WERI-Rb-1 (cell line): ENCODE measurements at regions not wholly inside any gene's neighbourhood (a gene's known extent, or its start where the extent isn't known, plus 50 kb on each side); places are given as distances from the start of the nearest gene placed in this dataset.

Experiments used
- DNase-seq: peaks from one replicate; pipeline ENCODE4 v3.0.0-alpha.2; 2020
- H3K27ac ChIP-seq: fragments of 250-450 bp; sonication (Bioruptor Pico); 2 replicates; pipeline ENCODE4 v1.5.1; 2020; ENCODE audit warnings: mild to moderate bottlenecking, moderate library complexity
- H3K27me3 ChIP-seq: fragments of 250-450 bp; sonication (Bioruptor Pico); 2 replicates; pipeline ENCODE4 v1.5.1; 2021; ENCODE audit warnings: mild to moderate bottlenecking, low read depth, moderate library complexity; ENCODE audit not compliant: insufficient read depth, severe bottlenecking
- H3K36me3 ChIP-seq: fragments of 250-450 bp; sonication (Bioruptor Pico); 2 replicates; pipeline ENCODE4 v1.5.1; 2020; ENCODE audit warnings: mild to moderate bottlenecking, moderate library complexity
- H3K4me3 ChIP-seq: 2 replicates; pipeline ENCODE4 v1.5.1; 2011; ENCODE audit warnings: low read depth, mild to moderate bottlenecking, control low read depth, low read length
- H3K9me3 ChIP-seq: fragments of 250-450 bp; sonication (Bioruptor Pico); 2 replicates; pipeline ENCODE4 v1.5.1; 2021; ENCODE audit warnings: mild to moderate bottlenecking, moderate library complexity; ENCODE audit not compliant: severe bottlenecking
- TF ChIP-seq, protein P1 (sequence below): IDR thresholded peaks from 2 replicates; pipeline ENCODE4 v1.5.1; 2011; ENCODE audit warnings: low read depth, mild to moderate bottlenecking, control low read depth, inconsistent platforms, low read length

DNA sequence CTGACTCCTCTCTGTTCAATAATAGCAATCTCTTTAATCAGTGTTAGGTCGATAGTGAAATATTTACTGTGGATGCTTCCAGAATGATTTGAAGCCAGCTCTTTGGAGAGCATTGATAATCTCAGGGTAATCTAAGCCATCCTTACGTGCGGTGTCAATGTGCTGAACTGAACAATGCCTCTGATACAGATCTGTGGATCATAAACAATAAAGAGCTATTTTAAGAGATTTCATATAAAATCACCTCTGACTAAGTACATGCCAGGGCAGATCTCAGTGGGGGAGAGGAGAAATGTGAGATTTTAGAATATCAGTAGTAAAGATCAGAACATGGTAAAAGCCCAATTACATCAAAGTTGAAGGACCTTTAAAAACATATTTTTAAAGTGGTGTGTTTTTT is 319.3 kb upstream of the GBE1 start:
- no peaks in the 10 kb centered on the region for H3K36me3 ChIP-seq
- DNase-seq, result no peak
- no peak overlapping the region for H3K4me3 ChIP-seq
- no peaks in the 10 kb centered on the region for H3K9me3 ChIP-seq
- no peak overlapping the region for H3K27ac ChIP-seq
- no peaks in the 10 kb centered on the region for H3K27me3 ChIP-seq
- TF ChIP-seq, protein P1, sequence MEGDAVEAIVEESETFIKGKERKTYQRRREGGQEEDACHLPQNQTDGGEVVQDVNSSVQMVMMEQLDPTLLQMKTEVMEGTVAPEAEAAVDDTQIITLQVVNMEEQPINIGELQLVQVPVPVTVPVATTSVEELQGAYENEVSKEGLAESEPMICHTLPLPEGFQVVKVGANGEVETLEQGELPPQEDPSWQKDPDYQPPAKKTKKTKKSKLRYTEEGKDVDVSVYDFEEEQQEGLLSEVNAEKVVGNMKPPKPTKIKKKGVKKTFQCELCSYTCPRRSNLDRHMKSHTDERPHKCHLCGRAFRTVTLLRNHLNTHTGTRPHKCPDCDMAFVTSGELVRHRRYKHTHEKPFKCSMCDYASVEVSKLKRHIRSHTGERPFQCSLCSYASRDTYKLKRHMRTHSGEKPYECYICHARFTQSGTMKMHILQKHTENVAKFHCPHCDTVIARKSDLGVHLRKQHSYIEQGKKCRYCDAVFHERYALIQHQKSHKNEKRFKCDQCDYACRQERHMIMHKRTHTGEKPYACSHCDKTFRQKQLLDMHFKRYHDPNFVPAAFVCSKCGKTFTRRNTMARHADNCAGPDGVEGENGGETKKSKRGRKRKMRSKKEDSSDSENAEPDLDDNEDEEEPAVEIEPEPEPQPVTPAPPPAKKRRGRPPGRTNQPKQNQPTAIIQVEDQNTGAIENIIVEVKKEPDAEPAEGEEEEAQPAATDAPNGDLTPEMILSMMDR, result no peak

DNA sequence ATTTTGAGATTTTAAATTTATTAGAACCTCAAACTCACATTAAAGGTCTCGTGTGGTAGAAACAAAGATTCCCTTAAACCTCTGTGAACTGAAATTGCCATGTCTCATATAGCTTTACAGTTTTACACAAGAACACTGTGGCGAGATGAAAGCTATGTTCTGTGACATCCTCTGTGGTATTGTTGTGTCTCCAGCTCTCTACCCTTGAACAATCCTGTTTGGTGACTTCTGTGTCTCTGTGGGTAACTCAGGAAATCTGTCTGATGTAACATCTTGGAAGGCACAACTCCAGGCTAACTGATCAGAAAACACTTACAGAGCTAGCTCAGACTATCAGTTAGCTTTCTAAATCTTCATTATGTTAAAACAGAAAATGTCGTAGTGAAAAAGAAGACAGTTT is 318.8 kb upstream of the GBE1 start:
- H3K9me3 ChIP-seq, result no peaks in the 10 kb centered on the region
- no peak overlapping the region for H3K27ac ChIP-seq
- H3K27me3 ChIP-seq, result no peaks in the 10 kb centered on the region
- no peak for DNase-seq
- no peak overlapping the region for H3K4me3 ChIP-seq
- TF ChIP-seq, protein P1, result no peak
- no peaks in the 10 kb centered on the region for H3K36me3 ChIP-seq

DNA sequence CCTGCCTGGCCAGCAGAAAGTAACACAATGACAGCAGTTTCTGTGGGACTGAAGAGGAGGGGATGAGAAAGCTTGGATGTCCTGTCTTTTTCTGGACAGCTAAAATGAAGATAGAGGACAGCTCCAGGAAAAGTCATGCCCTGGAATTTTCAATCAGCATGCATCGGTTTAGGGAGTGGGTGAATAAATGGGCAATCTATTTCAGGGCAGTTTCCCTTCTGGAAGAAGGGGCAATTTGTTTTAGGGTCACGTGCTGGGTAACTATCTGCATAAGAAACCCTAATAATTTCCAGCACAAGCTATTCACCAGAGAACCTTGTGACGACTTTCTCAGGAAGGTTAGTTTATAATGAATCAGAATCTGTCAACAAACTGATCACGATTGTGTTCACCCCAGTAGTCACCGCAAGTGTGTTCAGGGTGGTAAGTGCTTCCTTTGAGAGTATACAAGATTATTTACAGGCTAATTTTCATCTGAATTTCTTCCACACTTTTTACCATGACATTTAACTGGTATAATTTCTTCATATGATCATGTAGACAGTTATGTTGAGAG is 318.0 kb upstream of the GBE1 start:
- Histone ChIP-seq H3K4me3 (no peak overlapping the region), H3K9me3 (no peaks in the 10 kb centered on the region), H3K27ac (no peak overlapping the region), H3K36me3 (no peaks in the 10 kb centered on the region), H3K27me3 (no peaks in the 10 kb centered on the region)
- TF ChIP-seq, protein P1, result no peak
- no peak for DNase-seq

DNA sequence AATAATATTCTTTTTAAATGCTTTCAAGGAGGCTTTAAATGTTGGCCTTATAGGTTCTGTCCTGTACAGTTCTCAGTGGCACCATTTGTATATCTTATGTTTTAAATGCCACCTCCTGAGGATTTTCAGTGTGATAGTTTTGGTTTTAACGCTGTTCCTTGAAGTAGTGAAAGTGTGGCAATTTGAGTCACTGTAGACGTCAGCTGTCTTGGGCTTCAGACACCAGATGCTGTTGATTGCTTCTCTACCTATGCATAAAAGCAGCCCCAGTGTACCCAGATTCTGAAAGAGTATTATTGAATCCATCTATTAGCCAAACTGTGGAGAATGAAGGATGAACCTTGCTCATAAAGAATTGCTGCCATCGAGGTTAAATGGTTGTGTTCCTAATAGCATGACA is 316.8 kb upstream of the GBE1 start:
- no peaks in the 10 kb centered on the region for H3K9me3 ChIP-seq
- H3K36me3 ChIP-seq, result no peaks in the 10 kb centered on the region
- no peak for DNase-seq
- H3K4me3 ChIP-seq, result no peak overlapping the region
- no peak overlapping the region for H3K27ac ChIP-seq
- TF ChIP-seq, protein P1, result no peak
- H3K27me3 ChIP-seq, result no peaks in the 10 kb centered on the region

DNA sequence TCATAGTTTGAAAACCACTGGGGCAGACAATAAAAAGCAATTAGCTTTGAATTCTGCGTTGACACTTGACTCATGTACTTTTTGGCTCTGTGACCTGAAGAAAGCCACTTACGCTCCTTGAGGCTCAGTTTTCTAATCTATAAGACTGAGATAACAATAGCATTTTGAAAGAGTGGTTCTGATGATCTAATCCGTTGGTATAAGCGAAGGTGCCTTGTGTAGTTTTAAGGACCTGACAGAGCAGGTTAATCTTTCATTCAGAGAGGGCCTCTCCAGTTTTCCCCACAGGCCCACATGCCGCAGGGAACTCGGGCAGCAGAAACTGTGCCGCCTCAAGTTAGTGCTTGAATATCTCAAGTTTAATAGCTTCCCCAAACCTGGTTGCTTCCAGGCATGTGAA is 306.0 kb upstream of the GBE1 start:
- no peak overlapping the region for H3K27ac ChIP-seq
- H3K36me3 ChIP-seq, result no peaks in the 10 kb centered on the region
- H3K4me3 ChIP-seq, result no peak overlapping the region
- no peaks in the 10 kb centered on the region for H3K27me3 ChIP-seq
- H3K9me3 ChIP-seq, result no peaks in the 10 kb centered on the region
- DNase-seq, result no peak
- TF ChIP-seq, protein P1, result no peak

DNA sequence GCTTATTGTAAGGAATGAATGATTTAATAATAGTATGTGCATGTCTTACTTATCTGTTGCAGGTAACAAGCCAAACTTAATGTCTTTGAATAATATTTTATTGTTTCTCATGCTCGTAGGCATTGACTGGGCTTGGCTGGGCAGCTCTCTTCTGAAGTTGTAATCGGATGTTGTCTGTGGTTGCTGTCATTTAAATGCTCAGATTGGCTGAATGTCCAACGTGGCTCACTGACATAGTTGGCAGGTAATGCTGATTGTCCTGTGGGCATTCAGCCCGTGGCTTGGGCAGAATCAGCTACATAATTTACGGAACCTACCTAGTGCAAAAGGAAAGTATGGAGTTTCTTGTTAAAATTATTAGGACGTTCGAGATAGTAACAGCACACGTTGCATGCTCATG is 297.4 kb upstream of the GBE1 start:
- DNase-seq, result no peak
- TF ChIP-seq, protein P1, result no peak
- no peaks in the 10 kb centered on the region for H3K9me3 ChIP-seq
- H3K36me3 ChIP-seq, result no peaks in the 10 kb centered on the region
- no peak overlapping the region for H3K4me3 ChIP-seq
- H3K27ac ChIP-seq, result no peak overlapping the region
- no peaks in the 10 kb centered on the region for H3K27me3 ChIP-seq
